Esophagus squamous epithelium (tissue), 4 donors: ENCODE measurements at regions not wholly inside any gene's neighbourhood (a gene's known extent, or its start where the extent isn't known, plus 50 kb on each side); places are given as distances from the start of the nearest gene placed in this dataset.

Source experiments
- CTCF ChIP-seq, 6 experiments: fragments of 450-650 bp in 4 of 6; fragments of 200-600 bp in 2 of 6; sonication (generic) in 2 of 6; IDR thresholded peaks; one replicate each; pipeline ENCODE4 v1.5.1; 2016 to 2019; ENCODE audit warnings: antibody characterized with exemption in 6 of 6, mild to moderate bottlenecking in 4 of 6, moderate library complexity in 4 of 6
- POLR2A ChIP-seq, 4 donors: fragments of 450-650 bp; IDR thresholded peaks; one replicate each; pipeline ENCODE4 v1.6.1; 2017; ENCODE audit warnings: antibody characterized with exemption in 4 of 4, mild to moderate bottlenecking in 4 of 4, moderate library complexity in 3 of 4

GRCh38 chr2:226136739-226137138 lies 662.9 kb downstream of the IRS1 start:
- no peak for TF ChIP-seq CTCF (IDR thresholded peaks at IDR 0.05)
- TF ChIP-seq POLR2A (IDR thresholded peaks at IDR 0.05): no peak
